ENCODE measurements at regions not wholly inside any gene's neighbourhood (a gene's known extent, or its start where the extent isn't known, plus 50 kb on each side); places are given as distances from the start of the nearest gene placed in this dataset.

- Mint-ChIP-seq H3K4me3 (no peak overlapping the region), H3K9me3 (ENCODE audit: insufficient read depth) (no peaks in the 10 kb centered on the region), H3K27me3 (no peaks in the 10 kb centered on the region), H3K4me1 (no peaks in the 10 kb centered on the region), H3K27ac (no peak overlapping the region)
- H3K27ac ChIP-seq (ENCODE audit: low read length in 2 of 2): no peak overlapping the region
- no peak overlapping the region for H3K9ac ChIP-seq (ENCODE audit: low read length)
- ChIA-PET POLR2A (no interaction called here), CTCF (no interaction called here)
- TF ChIP-seq, protein P1, sequence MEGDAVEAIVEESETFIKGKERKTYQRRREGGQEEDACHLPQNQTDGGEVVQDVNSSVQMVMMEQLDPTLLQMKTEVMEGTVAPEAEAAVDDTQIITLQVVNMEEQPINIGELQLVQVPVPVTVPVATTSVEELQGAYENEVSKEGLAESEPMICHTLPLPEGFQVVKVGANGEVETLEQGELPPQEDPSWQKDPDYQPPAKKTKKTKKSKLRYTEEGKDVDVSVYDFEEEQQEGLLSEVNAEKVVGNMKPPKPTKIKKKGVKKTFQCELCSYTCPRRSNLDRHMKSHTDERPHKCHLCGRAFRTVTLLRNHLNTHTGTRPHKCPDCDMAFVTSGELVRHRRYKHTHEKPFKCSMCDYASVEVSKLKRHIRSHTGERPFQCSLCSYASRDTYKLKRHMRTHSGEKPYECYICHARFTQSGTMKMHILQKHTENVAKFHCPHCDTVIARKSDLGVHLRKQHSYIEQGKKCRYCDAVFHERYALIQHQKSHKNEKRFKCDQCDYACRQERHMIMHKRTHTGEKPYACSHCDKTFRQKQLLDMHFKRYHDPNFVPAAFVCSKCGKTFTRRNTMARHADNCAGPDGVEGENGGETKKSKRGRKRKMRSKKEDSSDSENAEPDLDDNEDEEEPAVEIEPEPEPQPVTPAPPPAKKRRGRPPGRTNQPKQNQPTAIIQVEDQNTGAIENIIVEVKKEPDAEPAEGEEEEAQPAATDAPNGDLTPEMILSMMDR (IDR thresholded peaks at IDR 0.05): no peak
- TF ChIP-seq EZH2 (IDR thresholded peaks at IDR 0.05; ENCODE audit: borderline replicate concordance, insufficient read depth, low read depth, low read length, poor library complexity, severe bottlenecking): no peak
- no peaks in the 10 kb centered on the region for H4K20me1 ChIP-seq (ENCODE audit: control insufficient read depth, insufficient read depth, low read length, poor library complexity, severe bottlenecking)
- no peak overlapping the region for H3K4me3 ChIP-seq (ENCODE audit: control extremely low read depth in 1 of 5, extremely low read depth in 1 of 5, insufficient read depth in 1 of 5, low read depth in 2 of 5, low read length in 4 of 5)
- H3K4me2 ChIP-seq (replicated peaks; ENCODE audit: low read depth, low read length, poor library complexity, severe bottlenecking): no peak overlapping the region
- no peaks in the 10 kb centered on the region for H3K36me3 ChIP-seq (replicated peaks in 1 of 2; ENCODE audit: control extremely low read depth in 1 of 2, control insufficient read depth in 1 of 2, extremely low read depth in 1 of 2, insufficient read depth in 2 of 2, low read length in 1 of 2)
- no peaks in the 10 kb centered on the region for H3K9me3 ChIP-seq (ENCODE audit: control extremely low read depth in 1 of 3, control insufficient read depth in 2 of 3, insufficient read depth in 1 of 3, low read length in 2 of 3)
- no peak for DNase-seq
- no peaks in the 10 kb centered on the region for H3K27me3 ChIP-seq (replicated peaks in 1 of 4; ENCODE audit: control extremely low read depth in 1 of 4, control insufficient read depth in 3 of 4, insufficient read depth in 4 of 4, low read length in 3 of 4)
- H3K4me1 ChIP-seq (ENCODE audit: control insufficient read depth in 2 of 2, insufficient read depth in 2 of 2, low read length in 2 of 2): no peaks in the 10 kb centered on the region
- H2AFZ ChIP-seq (ENCODE audit: insufficient read depth, low read depth, low read length, poor library complexity, severe bottlenecking): no peak overlapping the region
- no peaks in the 10 kb centered on the region for H3K79me2 ChIP-seq (ENCODE audit: control insufficient read depth, insufficient read depth, low read length)
- intact Hi-C loops (cut with micrococcal nuclease): no loop called here
- no CpG with 5 or more reads among the region's 5 CpGs for WGBS (ENCODE audit: insufficient coverage)
- no peak for ATAC-seq (ENCODE audit: low read depth)
Measured at GRCh38 chr12:97745406-97746101, 282.9 kb downstream of the RMST start.

GRCh38 chr12:97748298-97748697, 285.7 kb downstream of the RMST start:
- H4K20me1 ChIP-seq (ENCODE audit: control insufficient read depth, insufficient read depth, low read length, poor library complexity, severe bottlenecking): no peaks in the 10 kb centered on the region
- intact Hi-C loops (cut with micrococcal nuclease): no loop called here
- ChIA-PET CTCF (no interaction called here), POLR2A (no interaction called here)
- no peak overlapping the region for H3K4me3 ChIP-seq (ENCODE audit: control extremely low read depth in 1 of 5, extremely low read depth in 1 of 5, insufficient read depth in 1 of 5, low read depth in 2 of 5, low read length in 4 of 5)
- H3K27me3 ChIP-seq (replicated peaks in 1 of 4; ENCODE audit: control extremely low read depth in 1 of 4, control insufficient read depth in 3 of 4, insufficient read depth in 4 of 4, low read length in 3 of 4): no peaks in the 10 kb centered on the region
- no peak overlapping the region for H3K27ac ChIP-seq (ENCODE audit: low read length in 2 of 2)
- no peak for TF ChIP-seq EZH2 (IDR thresholded peaks at IDR 0.05; ENCODE audit: borderline replicate concordance, insufficient read depth, low read depth, low read length, poor library complexity, severe bottlenecking)
- TF ChIP-seq, protein P1 (IDR thresholded peaks at IDR 0.05): no peak
- no peaks in the 10 kb centered on the region for H3K9me3 Mint-ChIP-seq (ENCODE audit: insufficient read depth)
- no peak overlapping the region for H3K9ac ChIP-seq (ENCODE audit: low read length)
- ATAC-seq (ENCODE audit: low read depth) (no peak), DNase-seq (no peak)
- H3K4me1 ChIP-seq (ENCODE audit: control insufficient read depth in 2 of 2, insufficient read depth in 2 of 2, low read length in 2 of 2): no peaks in the 10 kb centered on the region
- no peaks in the 10 kb centered on the region for H3K79me2 ChIP-seq (ENCODE audit: control insufficient read depth, insufficient read depth, low read length)
- no peaks in the 10 kb centered on the region for H3K36me3 ChIP-seq (replicated peaks in 1 of 2; ENCODE audit: control extremely low read depth in 1 of 2, control insufficient read depth in 1 of 2, extremely low read depth in 1 of 2, insufficient read depth in 2 of 2, low read length in 1 of 2)
- H3K9me3 ChIP-seq (ENCODE audit: control extremely low read depth in 1 of 3, control insufficient read depth in 2 of 3, insufficient read depth in 1 of 3, low read length in 2 of 3): no peaks in the 10 kb centered on the region
- H3K4me1 Mint-ChIP-seq: no peaks in the 10 kb centered on the region
- WGBS (ENCODE audit: insufficient coverage): 17% methylated on average over 1 of the region's 2 CpGs
- no peaks in the 10 kb centered on the region for H3K27me3 Mint-ChIP-seq
- H3K4me3 Mint-ChIP-seq: no peak overlapping the region
- no peak overlapping the region for H2AFZ ChIP-seq (ENCODE audit: insufficient read depth, low read depth, low read length, poor library complexity, severe bottlenecking)
- no peak overlapping the region for H3K4me2 ChIP-seq (replicated peaks; ENCODE audit: low read depth, low read length, poor library complexity, severe bottlenecking)
- no peak overlapping the region for H3K27ac Mint-ChIP-seq
